Breast epithelium (tissue), 3 donors: ENCODE measurements at regions not wholly inside any gene's neighbourhood (a gene's known extent, or its start where the extent isn't known, plus 50 kb on each side); places are given as distances from the start of the nearest gene placed in this dataset.

Experiments used
- POLR2A ChIP-seq: fragments of 450-650 bp; IDR thresholded peaks from one replicate; pipeline ENCODE4 v1.6.1; 2016; ENCODE audit warnings: antibody characterized with exemption, mild to moderate bottlenecking, moderate library complexity
- POLR2AphosphoS5 ChIP-seq, 3 donors: sonication (generic); formaldehyde crosslinking; IDR thresholded peaks; one replicate each; pipeline ENCODE4 v1.6.1; 2017; ENCODE audit warnings: antibody characterized with exemption in 3 of 3
- TF ChIP-seq, protein P1 (sequence below), 3 donors: fragments of 450-650 bp; IDR thresholded peaks; one replicate each; pipeline ENCODE4 v1.5.1; 2016 to 2017; ENCODE audit warnings: antibody characterized with exemption in 3 of 3, mild to moderate bottlenecking in 3 of 3, moderate library complexity in 3 of 3

- TF ChIP-seq POLR2A (no peak), POLR2AphosphoS5 (IDR thresholded peaks at IDR 0.05) (no peak)
- TF ChIP-seq, protein P1, sequence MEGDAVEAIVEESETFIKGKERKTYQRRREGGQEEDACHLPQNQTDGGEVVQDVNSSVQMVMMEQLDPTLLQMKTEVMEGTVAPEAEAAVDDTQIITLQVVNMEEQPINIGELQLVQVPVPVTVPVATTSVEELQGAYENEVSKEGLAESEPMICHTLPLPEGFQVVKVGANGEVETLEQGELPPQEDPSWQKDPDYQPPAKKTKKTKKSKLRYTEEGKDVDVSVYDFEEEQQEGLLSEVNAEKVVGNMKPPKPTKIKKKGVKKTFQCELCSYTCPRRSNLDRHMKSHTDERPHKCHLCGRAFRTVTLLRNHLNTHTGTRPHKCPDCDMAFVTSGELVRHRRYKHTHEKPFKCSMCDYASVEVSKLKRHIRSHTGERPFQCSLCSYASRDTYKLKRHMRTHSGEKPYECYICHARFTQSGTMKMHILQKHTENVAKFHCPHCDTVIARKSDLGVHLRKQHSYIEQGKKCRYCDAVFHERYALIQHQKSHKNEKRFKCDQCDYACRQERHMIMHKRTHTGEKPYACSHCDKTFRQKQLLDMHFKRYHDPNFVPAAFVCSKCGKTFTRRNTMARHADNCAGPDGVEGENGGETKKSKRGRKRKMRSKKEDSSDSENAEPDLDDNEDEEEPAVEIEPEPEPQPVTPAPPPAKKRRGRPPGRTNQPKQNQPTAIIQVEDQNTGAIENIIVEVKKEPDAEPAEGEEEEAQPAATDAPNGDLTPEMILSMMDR (IDR thresholded peaks at IDR 0.05): no peak
These were observed 116.1 kb upstream of the CYP1B1 start for GRCh38 chr2:38192046-38192445.
